Breast epithelium (tissue), 4 donors: ENCODE measurements at regions not wholly inside any gene's neighbourhood (a gene's known extent, or its start where the extent isn't known, plus 50 kb on each side); places are given as distances from the start of the nearest gene placed in this dataset.

ENCODE experiments used
- DNase-seq, 2 donors: peaks; one replicate each; pipeline ENCODE4 v3.0.0-alpha.2; 2019; ENCODE audit warnings: low spot score in 2 of 2
- H3K27ac ChIP-seq, 2 donors: fragments of 200-600 bp; sonication (generic) in 1 of 2; one replicate each; pipeline ENCODE4 v1.5.1; 2016 to 2019; ENCODE audit warnings: mild to moderate bottlenecking in 1 of 2
- H3K27me3 ChIP-seq, 2 donors: fragments of 200-600 bp; sonication (generic) in 1 of 2; one replicate each; pipeline versions ENCODE4 v1.5.1 to v1.6.0; 2017 to 2019; ENCODE audit warnings: control low read depth in 1 of 2, mild to moderate bottlenecking in 1 of 2
- H3K36me3 ChIP-seq: fragments of 200-600 bp; one replicate; pipeline ENCODE4 v1.5.1; 2019
- H3K4me1 ChIP-seq, 2 donors: fragments of 200-600 bp; sonication (generic); one replicate each; pipeline ENCODE4 v1.5.1; 2016 to 2019; ENCODE audit warnings: control low read depth in 1 of 2
- H3K4me3 ChIP-seq, 3 donors: fragments of 200-600 bp; sonication (generic); 1 replicate in 2 of 3; 2 replicates in 1 of 3; pipeline ENCODE4 v1.5.1; 2016 to 2019; ENCODE audit warnings: mild to moderate bottlenecking in 3 of 3, moderate library complexity in 2 of 3
- H3K9me3 ChIP-seq, 2 donors: fragments of 200-600 bp; sonication (generic) in 1 of 2; one replicate each; pipeline ENCODE4 v1.5.1; 2016 to 2019; ENCODE audit warnings: control low read depth in 1 of 2
- CTCF ChIP-seq, 3 donors: fragments of 450-650 bp; IDR thresholded peaks; one replicate each; pipeline ENCODE4 v1.5.1; 2016 to 2017; ENCODE audit warnings: antibody characterized with exemption in 3 of 3, mild to moderate bottlenecking in 3 of 3, moderate library complexity in 3 of 3
- POLR2A ChIP-seq: fragments of 450-650 bp; IDR thresholded peaks from one replicate; pipeline ENCODE4 v1.6.1; 2016; ENCODE audit warnings: antibody characterized with exemption, mild to moderate bottlenecking, moderate library complexity
- POLR2AphosphoS5 ChIP-seq, 3 donors: sonication (generic); formaldehyde crosslinking; IDR thresholded peaks; one replicate each; pipeline ENCODE4 v1.6.1; 2017; ENCODE audit warnings: antibody characterized with exemption in 3 of 3
- intact Hi-C: fragments of 100-400 bp; cut with DNase I; formaldehyde crosslinking; loops from one replicate; pipeline ENCODE4 v1.15.1; 2023; ENCODE audit warnings: low total_unique reads

GRCh38 chr18:71426441-71426840 is 1117.7 kb downstream of the CBLN2 start:
- intact Hi-C loops = no loop called here
- no peak for DNase-seq
- no peaks in the 10 kb centered on the region for H3K4me1 ChIP-seq
- H3K27me3 ChIP-seq = no peaks in the 10 kb centered on the region
- TF ChIP-seq POLR2AphosphoS5 (IDR thresholded peaks at IDR 0.05) = no peak
- peaks cover 3 to 7% of the 10 kb centered on the region in 2 donors for H3K9me3 ChIP-seq
- H3K27ac ChIP-seq = no peak overlapping the region
- H3K4me3 ChIP-seq = no peak overlapping the region
- no peaks in the 10 kb centered on the region for H3K36me3 ChIP-seq

GRCh38 chr18:71405169-71405809 is 1116.4 kb downstream of the SOCS6 start:
- H3K9me3 ChIP-seq = no peaks in the 10 kb centered on the region
- intact Hi-C loops = no loop called here

GRCh38 chr18:71403501-71403900 is 1114.7 kb downstream of the SOCS6 start:
- no peaks in the 10 kb centered on the region for H3K27me3 ChIP-seq
- no peak overlapping the region for H3K27ac ChIP-seq
- intact Hi-C loops = no loop called here
- TF ChIP-seq CTCF (IDR thresholded peaks at IDR 0.05) = no peak
- no peak overlapping the region for H3K4me3 ChIP-seq
- no peaks in the 10 kb centered on the region for H3K36me3 ChIP-seq
- H3K9me3 ChIP-seq = no peaks in the 10 kb centered on the region
- DNase-seq = no peak
- no peaks in the 10 kb centered on the region for H3K4me1 ChIP-seq

More at GRCh38 chr18:71405169-71405809, 1116.4 kb downstream of the SOCS6 start:
- H3K27ac ChIP-seq = no peak overlapping the region
- H3K36me3 ChIP-seq = no peaks in the 10 kb centered on the region
- DNase-seq = no peak
- H3K4me1 ChIP-seq = no peaks in the 10 kb centered on the region
- no peak overlapping the region for H3K4me3 ChIP-seq
- TF ChIP-seq POLR2A (no peak), CTCF (IDR thresholded peaks at IDR 0.05) (no peak), POLR2AphosphoS5 (IDR thresholded peaks at IDR 0.05) (no peak)
- H3K27me3 ChIP-seq = no peaks in the 10 kb centered on the region

- Histone ChIP-seq H3K27ac (no peak overlapping the region), H3K36me3 (no peaks in the 10 kb centered on the region), H3K27me3 (no peaks in the 10 kb centered on the region), H3K9me3 (no peaks in the 10 kb centered on the region), H3K4me1 (no peaks in the 10 kb centered on the region), H3K4me3 (no peak overlapping the region)
- no peak for DNase-seq
- intact Hi-C loops = no loop called here
- TF ChIP-seq POLR2AphosphoS5 (IDR thresholded peaks at IDR 0.05) (no peak), CTCF (IDR thresholded peaks at IDR 0.05) (no peak), POLR2A (no peak)
Measured at GRCh38 chr18:71398531-71398930, 1109.7 kb downstream of the SOCS6 start.

GRCh38 chr18:71388148-71388547 is 1099.3 kb downstream of the SOCS6 start:
- Histone ChIP-seq H3K4me1 (no peaks in the 10 kb centered on the region), H3K4me3 (no peak overlapping the region), H3K27me3 (no peaks in the 10 kb centered on the region), H3K36me3 (no peaks in the 10 kb centered on the region), H3K27ac (no peak overlapping the region), H3K9me3 (no peaks in the 10 kb centered on the region)
- TF ChIP-seq POLR2AphosphoS5 (IDR thresholded peaks at IDR 0.05) (no peak), CTCF (IDR thresholded peaks at IDR 0.05) (no peak), POLR2A (no peak)
- intact Hi-C loops = no loop called here
- no peak for DNase-seq
